ENCODE measurements at regions not wholly inside any gene's neighbourhood (a gene's known extent, or its start where the extent isn't known, plus 50 kb on each side); places are given as distances from the start of the nearest gene placed in this dataset.
"Not testable (repeated sequence)": the region's sequence is repeated elsewhere in the genome, so short reads cannot be mapped to it uniquely, and the experiment has no call there.

DNA sequence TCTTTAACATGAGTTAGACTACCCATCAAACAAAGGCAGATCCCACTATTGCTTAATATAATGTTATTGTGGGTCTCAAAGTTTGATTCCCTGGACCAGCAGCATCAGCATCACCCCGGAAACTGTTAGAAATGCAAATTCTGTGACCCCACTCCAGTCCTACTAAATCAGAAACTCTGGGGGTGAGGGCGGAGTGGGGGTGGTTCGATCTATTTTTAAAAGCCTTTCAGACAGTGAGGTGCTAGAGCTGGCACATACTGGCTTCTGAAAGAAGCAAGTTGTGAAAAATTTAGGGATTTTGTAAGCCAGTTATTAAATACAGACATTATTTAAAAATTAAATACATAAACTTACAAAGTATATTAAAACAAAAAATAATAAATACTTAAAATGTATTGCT lies 513.2 kb downstream of the NFIB start:
- no peak overlapping the region for H3K4me3 Mint-ChIP-seq

DNA sequence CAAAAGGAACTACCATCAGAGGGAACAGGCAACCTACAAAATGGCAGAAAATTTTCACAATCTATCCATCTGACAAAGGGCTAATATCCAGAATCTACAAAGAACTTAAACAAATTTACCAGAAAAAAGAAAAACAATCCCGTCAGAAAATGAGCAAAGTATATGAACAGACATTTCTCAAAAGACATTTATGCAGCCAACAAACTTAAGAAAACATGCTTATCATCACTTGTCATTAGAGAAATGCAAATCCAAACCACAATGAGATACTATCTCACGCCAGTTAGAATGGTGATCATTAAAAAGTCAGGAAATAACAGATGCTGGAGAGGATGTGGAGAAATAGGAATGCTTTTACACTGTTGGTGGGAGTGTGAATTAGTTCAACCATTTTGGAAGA lies 516.2 kb downstream of the NFIB start:
- not testable (repeated sequence) for H3K27me3 Mint-ChIP-seq (ENCODE audit: low read depth); DNase-seq (ENCODE audit: low spot score in 2 of 2, unreplicated experiment in 2 of 2); H3K4me1 Mint-ChIP-seq; H3K27ac Mint-ChIP-seq; H3K4me3 Mint-ChIP-seq
- Mint-ChIP-seq H3K36me3 (peaks cover 31% of the 10 kb centered on the region), H3K9me3 (peaks cover 44% of the 10 kb centered on the region)

More for the DNA sequence above, 513.2 kb downstream of the NFIB start:
- Mint-ChIP-seq H3K9me3 (peaks cover 20% of the 10 kb centered on the region), H3K27me3 (ENCODE audit: low read depth) (no peaks in the 10 kb centered on the region), H3K4me1 (peaks cover 16% of the 10 kb centered on the region), H3K27ac (no peak overlapping the region), H3K36me3 (peaks cover 9% of the 10 kb centered on the region)
- DNase-seq (ENCODE audit: low spot score in 2 of 2, unreplicated experiment in 2 of 2): no peak
- TF ChIP-seq, protein P1, sequence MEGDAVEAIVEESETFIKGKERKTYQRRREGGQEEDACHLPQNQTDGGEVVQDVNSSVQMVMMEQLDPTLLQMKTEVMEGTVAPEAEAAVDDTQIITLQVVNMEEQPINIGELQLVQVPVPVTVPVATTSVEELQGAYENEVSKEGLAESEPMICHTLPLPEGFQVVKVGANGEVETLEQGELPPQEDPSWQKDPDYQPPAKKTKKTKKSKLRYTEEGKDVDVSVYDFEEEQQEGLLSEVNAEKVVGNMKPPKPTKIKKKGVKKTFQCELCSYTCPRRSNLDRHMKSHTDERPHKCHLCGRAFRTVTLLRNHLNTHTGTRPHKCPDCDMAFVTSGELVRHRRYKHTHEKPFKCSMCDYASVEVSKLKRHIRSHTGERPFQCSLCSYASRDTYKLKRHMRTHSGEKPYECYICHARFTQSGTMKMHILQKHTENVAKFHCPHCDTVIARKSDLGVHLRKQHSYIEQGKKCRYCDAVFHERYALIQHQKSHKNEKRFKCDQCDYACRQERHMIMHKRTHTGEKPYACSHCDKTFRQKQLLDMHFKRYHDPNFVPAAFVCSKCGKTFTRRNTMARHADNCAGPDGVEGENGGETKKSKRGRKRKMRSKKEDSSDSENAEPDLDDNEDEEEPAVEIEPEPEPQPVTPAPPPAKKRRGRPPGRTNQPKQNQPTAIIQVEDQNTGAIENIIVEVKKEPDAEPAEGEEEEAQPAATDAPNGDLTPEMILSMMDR (IDR thresholded peaks at IDR 0.05; ENCODE audit: unreplicated experiment): no peak

DNA sequence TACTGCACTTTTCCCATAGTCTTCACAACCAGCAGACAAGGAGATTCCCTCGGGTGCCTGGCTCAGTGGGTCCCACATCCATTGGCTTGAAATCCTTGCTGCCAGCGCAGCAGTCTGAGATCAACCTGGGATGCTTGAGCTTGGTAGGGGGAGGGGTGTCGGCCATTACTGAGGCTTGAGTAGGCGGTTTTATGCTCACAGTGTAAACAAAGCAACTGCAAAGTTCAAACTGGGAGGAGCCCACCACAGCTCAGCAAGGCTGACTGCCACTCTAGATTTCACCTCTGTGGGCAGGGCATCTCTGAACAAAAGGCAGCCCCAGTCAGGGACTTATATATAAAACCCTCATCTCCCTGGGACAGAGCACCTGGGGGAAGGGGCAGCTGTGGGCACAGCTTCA lies 512.3 kb upstream of the MPDZ start:
- H3K9me3 Mint-ChIP-seq: peaks cover 37% of the 10 kb centered on the region
- DNase-seq (ENCODE audit: low spot score in 2 of 2, unreplicated experiment in 2 of 2): no peak
- H3K4me1 Mint-ChIP-seq: peaks cover 11% of the 10 kb centered on the region
- TF ChIP-seq, protein P1 (IDR thresholded peaks at IDR 0.05; ENCODE audit: unreplicated experiment): no peak
- no peak overlapping the region for H3K27ac Mint-ChIP-seq
- H3K4me3 Mint-ChIP-seq: no peak overlapping the region
- H3K36me3 Mint-ChIP-seq: peaks cover 26% of the 10 kb centered on the region
- no peaks in the 10 kb centered on the region for H3K27me3 Mint-ChIP-seq (ENCODE audit: low read depth)

DNA sequence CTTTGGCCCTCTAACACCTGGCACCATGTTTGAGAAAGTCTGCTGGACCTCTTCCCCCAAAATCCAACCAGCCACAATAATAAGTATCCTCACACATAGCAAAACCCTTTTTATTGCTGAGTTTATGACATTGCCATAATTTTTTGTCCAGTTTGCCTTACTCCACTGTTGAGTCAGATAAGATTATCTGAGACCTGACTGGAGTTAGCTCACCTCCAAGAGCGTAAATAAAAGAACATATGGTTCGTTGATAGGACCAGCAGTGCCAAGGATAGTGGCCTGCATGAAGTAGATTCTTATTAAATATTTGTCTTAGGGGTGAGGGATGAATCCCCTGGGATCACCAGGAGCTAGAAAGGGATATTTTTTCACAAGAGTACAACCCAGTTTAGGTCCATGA lies 510.6 kb upstream of the MPDZ start:
- H3K36me3 Mint-ChIP-seq: peaks cover 19% of the 10 kb centered on the region
- H3K27ac Mint-ChIP-seq: no peak overlapping the region
- TF ChIP-seq, protein P1 (IDR thresholded peaks at IDR 0.05; ENCODE audit: unreplicated experiment): no peak
- H3K4me3 Mint-ChIP-seq: no peak overlapping the region
- H3K4me1 Mint-ChIP-seq: peaks cover 22% of the 10 kb centered on the region
- no peaks in the 10 kb centered on the region for H3K27me3 Mint-ChIP-seq (ENCODE audit: low read depth)
- peaks cover 22% of the 10 kb centered on the region for H3K9me3 Mint-ChIP-seq
- DNase-seq (ENCODE audit: low spot score in 2 of 2, unreplicated experiment in 2 of 2): no peak

DNA sequence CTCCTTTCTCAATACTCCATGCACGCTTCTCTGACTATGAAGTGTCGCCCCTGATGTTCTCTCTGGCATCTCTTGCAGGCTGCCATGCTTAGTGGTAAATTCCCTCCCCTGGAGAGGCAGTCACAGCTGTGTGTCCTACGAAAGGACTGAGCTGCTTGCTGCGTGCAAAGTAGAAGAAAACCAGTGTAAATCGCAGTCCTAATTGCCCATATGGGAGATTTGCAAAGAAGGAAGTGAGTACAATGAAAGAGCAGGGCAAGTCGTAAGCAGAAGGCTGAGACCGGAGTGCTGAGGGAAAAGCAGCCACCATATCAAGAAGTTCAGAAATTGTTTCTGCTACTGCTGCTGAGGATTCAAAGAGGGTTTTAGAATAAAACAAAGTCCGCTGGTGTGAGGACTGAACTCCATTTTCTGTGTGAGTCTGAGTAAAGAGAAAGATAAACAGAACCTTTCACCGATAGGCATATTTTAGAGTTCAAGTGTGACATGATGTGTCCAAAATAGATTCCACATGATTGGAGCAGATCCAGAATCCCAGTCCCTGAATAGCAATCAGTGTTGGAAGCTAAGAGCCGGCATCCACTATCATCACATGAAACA lies 507.8 kb upstream of the MPDZ start:
- peak overlapping the region; percentile 91 for H3K27ac Mint-ChIP-seq
- TF ChIP-seq, protein P1 (IDR thresholded peaks at IDR 0.05; ENCODE audit: unreplicated experiment): no peak
- DNase-seq (ENCODE audit: low spot score in 2 of 2, unreplicated experiment in 2 of 2): no peak
- H3K36me3 Mint-ChIP-seq: peaks cover under 1% of the 10 kb centered on the region
- no peaks in the 10 kb centered on the region for H3K27me3 Mint-ChIP-seq (ENCODE audit: low read depth)
- H3K4me3 Mint-ChIP-seq: peak overlapping the region; percentile 2
- H3K4me1 Mint-ChIP-seq: peaks cover 22% of the 10 kb centered on the region
- peaks cover 5% of the 10 kb centered on the region for H3K9me3 Mint-ChIP-seq

DNA sequence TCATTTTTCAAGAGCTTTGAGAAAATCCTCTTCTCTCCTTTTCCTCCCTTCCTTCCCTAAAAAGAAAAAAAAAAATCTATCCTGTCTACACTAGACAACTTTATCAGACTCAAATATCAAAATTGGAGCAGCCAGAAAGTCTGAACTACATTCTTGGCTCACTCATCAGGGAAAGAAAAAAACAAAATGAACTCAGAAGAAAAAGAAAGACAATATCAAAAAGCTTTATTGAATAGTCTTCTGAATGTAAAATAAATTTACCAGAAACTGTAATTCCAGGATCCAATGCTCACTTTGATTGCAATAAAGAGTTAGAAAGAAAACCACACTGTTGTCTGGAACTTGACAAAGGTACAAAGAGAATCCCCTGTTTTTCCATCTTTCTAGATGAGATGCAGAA lies 507.2 kb upstream of the MPDZ start:
- Mint-ChIP-seq H3K27ac (peak overlapping the region; percentile 91), H3K9me3 (peaks cover 4% of the 10 kb centered on the region), H3K4me3 (no peak overlapping the region), H3K36me3 (no peaks in the 10 kb centered on the region), H3K27me3 (ENCODE audit: low read depth) (no peaks in the 10 kb centered on the region), H3K4me1 (peaks cover 22% of the 10 kb centered on the region)
- TF ChIP-seq, protein P1 (IDR thresholded peaks at IDR 0.05; ENCODE audit: unreplicated experiment): no peak
- DNase-seq (ENCODE audit: low spot score in 2 of 2, unreplicated experiment in 2 of 2): no peak
